ENCODE measurements at regions not wholly inside any gene's neighbourhood (a gene's known extent, or its start where the extent isn't known, plus 50 kb on each side); places are given as distances from the start of the nearest gene placed in this dataset.
"Not testable (repeated sequence)": the region's sequence is repeated elsewhere in the genome, so short reads cannot be mapped to it uniquely, and the experiment has no call there.

DNA sequence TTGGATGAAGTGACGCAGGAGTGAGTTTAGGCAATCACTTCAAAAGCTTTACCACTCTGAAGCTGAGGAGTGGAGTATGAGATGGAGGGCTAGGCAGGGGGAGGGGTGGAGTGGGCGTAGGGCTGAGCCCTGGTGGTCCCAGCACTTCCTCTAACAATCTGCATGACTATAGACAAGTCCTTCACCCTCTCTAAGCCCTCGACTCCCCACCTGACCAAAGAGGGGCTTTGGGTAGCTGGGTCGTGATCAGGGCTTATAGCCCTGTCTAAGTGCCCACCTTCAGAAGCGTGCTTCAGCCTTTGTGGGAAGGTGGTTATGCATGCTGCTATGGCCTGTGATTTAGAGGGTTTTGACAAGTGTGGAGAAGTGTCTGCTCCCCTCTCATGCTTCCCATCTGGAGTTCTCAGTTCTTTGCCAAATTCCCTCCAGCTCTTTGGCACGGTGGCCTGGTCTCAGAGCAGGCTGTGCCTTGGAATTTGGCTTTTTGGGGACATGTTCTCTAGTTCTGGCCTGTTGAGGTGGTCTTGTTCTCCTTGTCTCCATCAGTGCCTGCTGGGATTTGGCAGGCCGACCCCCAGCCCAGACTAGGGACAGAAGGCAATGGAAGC, 53.0 kb downstream of the ACTBL2 start:
- in situ Hi-C loops (cut with MboI; ENCODE audit: low sequenced_read_pairs) = no loop called here
- Histone ChIP-seq H3K27me3 (ENCODE audit: low read depth) (no peaks in the 10 kb centered on the region), H3K36me3 (replicated peaks) (no peaks in the 10 kb centered on the region), H3K4me1 (no peaks in the 10 kb centered on the region), H3K4me3 (no peak overlapping the region), H3K9me3 (no peaks in the 10 kb centered on the region)
- no peak for DNase-seq (ENCODE audit: low spot score in 2 of 2)

DNA sequence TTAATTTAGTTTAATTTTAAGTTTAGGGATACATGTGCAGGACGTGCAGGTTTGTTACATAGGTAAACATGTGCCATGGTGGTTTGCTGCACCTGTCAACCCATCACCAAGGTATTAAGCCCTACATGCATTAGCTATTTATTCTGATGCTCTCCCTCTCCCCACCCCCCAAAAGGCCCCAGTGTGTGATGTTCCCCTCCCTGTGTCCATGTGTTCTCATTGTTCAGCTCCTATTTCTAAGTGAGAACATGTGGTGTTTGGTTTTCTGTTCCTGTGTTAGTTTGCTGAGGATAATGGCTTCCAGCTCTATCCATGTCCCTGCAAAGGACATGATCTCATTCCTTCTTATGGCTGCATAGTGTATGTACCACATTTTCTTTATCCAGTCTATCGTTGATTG, 53.6 kb downstream of the ACTBL2 start:
- H3K27me3 ChIP-seq (ENCODE audit: low read depth); H3K4me1 ChIP-seq; H3K4me3 ChIP-seq; DNase-seq (ENCODE audit: low spot score in 2 of 2); H3K36me3 ChIP-seq (replicated peaks); H3K9me3 ChIP-seq; in situ Hi-C loops (cut with MboI; ENCODE audit: low sequenced_read_pairs): not testable (repeated sequence)

DNA sequence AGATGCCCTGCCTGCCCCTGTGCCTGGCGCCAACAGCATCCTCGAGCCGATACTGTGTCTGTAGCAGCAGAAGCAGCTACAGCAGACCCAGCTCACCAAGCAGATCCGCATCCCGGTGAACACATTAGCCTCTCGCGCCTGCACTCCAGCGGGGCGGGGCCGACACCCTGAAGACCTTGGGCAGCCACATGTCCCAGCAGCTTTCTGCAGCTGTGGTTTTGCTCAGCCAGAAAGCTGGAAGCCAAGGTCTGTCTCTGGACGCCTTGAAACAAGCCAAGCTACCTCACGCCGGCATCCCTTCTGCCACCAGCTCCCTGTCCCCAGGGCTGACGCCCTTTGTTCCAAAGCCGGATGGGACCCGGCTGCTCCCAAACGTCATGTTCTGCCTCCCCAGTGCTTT, 59.6 kb downstream of the ACTBL2 start:
- in situ Hi-C loops (cut with MboI; ENCODE audit: low sequenced_read_pairs) = no loop called here
- Histone ChIP-seq H3K27me3 (ENCODE audit: low read depth) (no peaks in the 10 kb centered on the region), H3K4me3 (no peak overlapping the region), H3K36me3 (replicated peaks) (no peaks in the 10 kb centered on the region), H3K4me1 (no peaks in the 10 kb centered on the region), H3K9me3 (no peaks in the 10 kb centered on the region)
- DNase-seq (ENCODE audit: low spot score in 2 of 2) = no peak

GRCh38 chr5:57422341-57422740, 60.3 kb downstream of the ACTBL2 start:
- DNase-seq (ENCODE audit: low spot score in 2 of 2) = no peak
- in situ Hi-C loops (cut with MboI; ENCODE audit: low sequenced_read_pairs) = no loop called here
- no peaks in the 10 kb centered on the region for H3K9me3 ChIP-seq

DNA sequence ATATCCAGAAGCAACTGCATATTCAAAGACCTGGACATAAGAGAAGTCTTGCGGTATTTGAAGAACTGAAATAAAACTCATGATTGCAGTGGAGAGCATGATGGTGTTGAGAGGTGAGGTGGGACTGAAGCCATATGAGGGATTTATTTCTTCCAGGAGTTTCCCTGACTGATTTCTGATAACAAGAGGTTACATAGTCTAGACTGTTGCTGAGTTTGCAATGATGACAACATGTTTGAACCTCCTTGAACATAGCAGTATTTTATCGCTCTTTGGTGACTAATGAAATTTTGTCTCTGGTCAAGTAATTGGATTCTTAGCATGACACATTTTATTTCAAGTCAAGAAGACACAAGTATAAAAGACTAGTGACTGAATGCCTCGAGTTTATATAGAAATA, 61.8 kb downstream of the ACTBL2 start:
- H3K36me3 ChIP-seq (replicated peaks) = no peaks in the 10 kb centered on the region
- no peaks in the 10 kb centered on the region for H3K27me3 ChIP-seq (ENCODE audit: low read depth)
- DNase-seq (ENCODE audit: low spot score in 2 of 2) = no peak
- H3K4me1 ChIP-seq = no peaks in the 10 kb centered on the region
- H3K4me3 ChIP-seq = no peak overlapping the region
- no peaks in the 10 kb centered on the region for H3K9me3 ChIP-seq
- in situ Hi-C loops (cut with MboI; ENCODE audit: low sequenced_read_pairs) = no loop called here

More at GRCh38 chr5:57422341-57422740, 60.3 kb downstream of the ACTBL2 start:
- no peaks in the 10 kb centered on the region for H3K36me3 ChIP-seq (replicated peaks)
- H3K4me3 ChIP-seq = no peak overlapping the region
- no peaks in the 10 kb centered on the region for H3K4me1 ChIP-seq
- no peaks in the 10 kb centered on the region for H3K27me3 ChIP-seq (ENCODE audit: low read depth)

GRCh38 chr5:57417971-57418370, 64.6 kb downstream of the ACTBL2 start:
- H3K27me3 ChIP-seq (ENCODE audit: low read depth) = no peaks in the 10 kb centered on the region
- H3K9me3 ChIP-seq = no peaks in the 10 kb centered on the region
- no peaks in the 10 kb centered on the region for H3K36me3 ChIP-seq (replicated peaks)
- H3K4me3 ChIP-seq = no peak overlapping the region
- in situ Hi-C loops (cut with MboI; ENCODE audit: low sequenced_read_pairs) = no loop called here
- no peaks in the 10 kb centered on the region for H3K4me1 ChIP-seq
- no peak for DNase-seq (ENCODE audit: low spot score in 2 of 2)

DNA sequence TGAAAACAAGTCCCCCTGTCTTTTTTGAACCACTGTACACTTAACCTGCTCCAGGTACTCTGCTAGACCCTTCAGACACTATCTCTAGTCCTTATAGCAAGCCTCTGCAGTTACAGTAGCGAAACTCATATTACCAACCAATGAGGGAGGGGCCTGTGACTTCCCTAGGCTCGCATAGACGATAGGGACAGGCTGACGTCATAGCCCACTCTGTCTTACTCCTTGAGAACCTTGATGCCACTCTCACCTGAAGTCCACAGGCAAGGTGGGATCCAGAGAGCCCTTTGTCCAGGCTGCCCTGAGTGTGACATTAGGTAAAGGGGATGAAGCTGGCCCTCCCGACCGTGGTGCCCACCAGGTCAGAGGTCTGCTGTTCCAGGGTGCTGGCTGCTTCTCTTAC, 65.3 kb downstream of the ACTBL2 start:
- no peaks in the 10 kb centered on the region for H3K36me3 ChIP-seq (replicated peaks)
- H3K27me3 ChIP-seq (ENCODE audit: low read depth) = no peaks in the 10 kb centered on the region
- no peak for DNase-seq (ENCODE audit: low spot score in 2 of 2)
- H3K4me3 ChIP-seq = no peak overlapping the region
- no peaks in the 10 kb centered on the region for H3K4me1 ChIP-seq
- in situ Hi-C loops (cut with MboI; ENCODE audit: low sequenced_read_pairs) = no loop called here
- H3K9me3 ChIP-seq = no peaks in the 10 kb centered on the region

GRCh38 chr5:57416278-57416994, 66.2 kb downstream of the ACTBL2 start:
- Histone ChIP-seq H3K9me3 (no peaks in the 10 kb centered on the region), H3K27me3 (ENCODE audit: low read depth) (no peaks in the 10 kb centered on the region), H3K4me1 (no peaks in the 10 kb centered on the region), H3K4me3 (no peak overlapping the region), H3K36me3 (replicated peaks) (no peaks in the 10 kb centered on the region)
- DNase-seq (ENCODE audit: low spot score in 2 of 2) = no peak
- in situ Hi-C loops (cut with MboI; ENCODE audit: low sequenced_read_pairs) = no loop called here

DNA sequence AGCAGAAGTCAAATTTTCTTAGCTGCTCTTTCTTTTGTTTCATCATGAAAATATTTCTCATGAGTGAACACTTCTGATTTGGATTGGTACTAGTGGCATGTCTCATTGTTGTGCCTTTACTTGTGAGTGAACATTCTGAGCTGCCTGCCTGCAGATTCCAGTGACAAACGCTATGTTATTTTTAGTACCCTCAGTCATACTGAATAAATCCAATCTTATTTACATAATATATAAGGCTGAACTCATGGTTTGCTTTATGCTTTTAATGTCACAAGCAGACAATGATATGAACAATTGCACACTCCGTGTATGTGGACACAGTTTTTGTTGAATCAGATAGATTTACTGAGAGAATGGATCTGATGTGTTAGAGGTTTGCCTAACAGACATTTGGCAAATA, 67.8 kb downstream of the ACTBL2 start:
- no peaks in the 10 kb centered on the region for H3K4me1 ChIP-seq
- no peaks in the 10 kb centered on the region for H3K9me3 ChIP-seq
- H3K4me3 ChIP-seq = no peak overlapping the region
- H3K36me3 ChIP-seq (replicated peaks) = no peaks in the 10 kb centered on the region
- in situ Hi-C loops (cut with MboI; ENCODE audit: low sequenced_read_pairs) = no loop called here
- DNase-seq (ENCODE audit: low spot score in 2 of 2) = no peak
- H3K27me3 ChIP-seq (ENCODE audit: low read depth) = no peaks in the 10 kb centered on the region

DNA sequence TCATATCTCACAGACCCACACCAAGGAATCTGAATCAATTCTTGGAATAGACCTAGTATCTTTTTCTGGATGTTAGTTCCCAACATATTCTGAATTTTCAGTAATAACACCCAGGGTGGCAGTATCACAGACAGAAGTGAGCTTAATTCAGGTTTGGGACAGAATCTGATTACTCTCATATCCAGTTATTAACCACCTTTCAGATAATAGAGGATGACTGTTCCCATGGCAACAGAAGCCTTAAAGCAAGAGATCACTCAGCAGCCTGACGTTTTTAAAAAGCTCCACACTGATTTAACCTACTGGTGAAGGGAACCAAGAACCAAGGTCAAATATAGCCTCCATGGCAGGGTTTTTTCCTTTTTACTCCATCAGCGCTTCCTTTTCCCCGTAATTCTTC, 68.4 kb downstream of the ACTBL2 start:
- in situ Hi-C loops (cut with MboI; ENCODE audit: low sequenced_read_pairs) = no loop called here
- no peak for DNase-seq (ENCODE audit: low spot score in 2 of 2)
- Histone ChIP-seq H3K36me3 (replicated peaks) (no peaks in the 10 kb centered on the region), H3K9me3 (no peaks in the 10 kb centered on the region), H3K27me3 (ENCODE audit: low read depth) (no peaks in the 10 kb centered on the region), H3K4me1 (no peaks in the 10 kb centered on the region), H3K4me3 (no peak overlapping the region)

DNA sequence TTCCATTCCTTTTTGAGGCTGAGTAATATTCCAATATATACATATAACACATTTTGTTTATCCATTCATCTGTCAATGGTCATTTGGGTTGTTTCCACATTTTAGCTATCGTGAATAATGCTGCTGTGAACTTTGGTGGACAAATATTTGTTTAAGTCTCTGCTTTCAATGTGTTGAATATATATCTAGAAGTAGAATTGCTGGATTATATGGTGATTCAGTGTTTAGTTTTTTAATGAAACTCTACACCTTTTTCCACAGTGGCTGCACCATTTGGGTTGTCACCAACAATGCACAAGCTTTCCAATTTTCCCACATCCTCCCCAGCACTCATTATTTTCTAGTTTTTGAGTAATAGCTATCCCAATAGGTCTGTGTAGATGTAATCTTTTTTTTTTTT, 69.5 kb downstream of the ACTBL2 start:
- no peak for DNase-seq (ENCODE audit: low spot score in 2 of 2)
- no peaks in the 10 kb centered on the region for H3K4me1 ChIP-seq

DNA sequence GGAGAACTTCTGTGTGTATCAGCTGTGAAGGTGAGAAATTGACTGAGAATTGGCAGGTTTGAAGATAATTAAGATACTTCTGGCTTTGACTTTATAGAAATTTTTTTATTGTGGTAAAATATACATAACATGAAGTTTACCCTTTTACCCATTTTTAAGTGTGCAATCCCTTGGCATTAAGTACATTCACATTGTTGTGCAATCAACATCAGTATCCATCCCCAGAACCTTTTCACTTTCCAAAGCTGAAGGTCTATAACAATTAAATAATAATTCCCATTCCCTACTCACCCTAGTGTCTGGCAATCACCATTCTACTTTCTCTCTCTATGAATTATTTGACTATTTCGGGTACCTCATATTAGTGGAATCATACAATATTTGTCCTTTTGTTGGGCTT, 69.9 kb downstream of the ACTBL2 start:
- Histone ChIP-seq H3K4me3 (no peak overlapping the region), H3K36me3 (replicated peaks) (no peaks in the 10 kb centered on the region), H3K4me1 (no peaks in the 10 kb centered on the region), H3K9me3 (no peaks in the 10 kb centered on the region), H3K27me3 (ENCODE audit: low read depth) (no peaks in the 10 kb centered on the region)
- no peak for DNase-seq (ENCODE audit: low spot score in 2 of 2)
- in situ Hi-C loops (cut with MboI; ENCODE audit: low sequenced_read_pairs) = no loop called here

More for the DNA sequence above, 69.5 kb downstream of the ACTBL2 start:
- H3K27me3 ChIP-seq (ENCODE audit: low read depth) = no peaks in the 10 kb centered on the region
- in situ Hi-C loops (cut with MboI; ENCODE audit: low sequenced_read_pairs) = no loop called here
- no peaks in the 10 kb centered on the region for H3K9me3 ChIP-seq
- no peak overlapping the region for H3K4me3 ChIP-seq
- no peaks in the 10 kb centered on the region for H3K36me3 ChIP-seq (replicated peaks)

- Histone ChIP-seq H3K4me1 (no peaks in the 10 kb centered on the region), H3K27me3 (ENCODE audit: low read depth) (no peaks in the 10 kb centered on the region), H3K9me3 (no peaks in the 10 kb centered on the region), H3K36me3 (replicated peaks) (no peaks in the 10 kb centered on the region), H3K4me3 (no peak overlapping the region)
- DNase-seq (ENCODE audit: low spot score in 2 of 2) = no peak
- in situ Hi-C loops (cut with MboI; ENCODE audit: low sequenced_read_pairs) = no loop called here
These were observed 70.6 kb downstream of the ACTBL2 start for GRCh38 chr5:57411982-57412381.

DNA sequence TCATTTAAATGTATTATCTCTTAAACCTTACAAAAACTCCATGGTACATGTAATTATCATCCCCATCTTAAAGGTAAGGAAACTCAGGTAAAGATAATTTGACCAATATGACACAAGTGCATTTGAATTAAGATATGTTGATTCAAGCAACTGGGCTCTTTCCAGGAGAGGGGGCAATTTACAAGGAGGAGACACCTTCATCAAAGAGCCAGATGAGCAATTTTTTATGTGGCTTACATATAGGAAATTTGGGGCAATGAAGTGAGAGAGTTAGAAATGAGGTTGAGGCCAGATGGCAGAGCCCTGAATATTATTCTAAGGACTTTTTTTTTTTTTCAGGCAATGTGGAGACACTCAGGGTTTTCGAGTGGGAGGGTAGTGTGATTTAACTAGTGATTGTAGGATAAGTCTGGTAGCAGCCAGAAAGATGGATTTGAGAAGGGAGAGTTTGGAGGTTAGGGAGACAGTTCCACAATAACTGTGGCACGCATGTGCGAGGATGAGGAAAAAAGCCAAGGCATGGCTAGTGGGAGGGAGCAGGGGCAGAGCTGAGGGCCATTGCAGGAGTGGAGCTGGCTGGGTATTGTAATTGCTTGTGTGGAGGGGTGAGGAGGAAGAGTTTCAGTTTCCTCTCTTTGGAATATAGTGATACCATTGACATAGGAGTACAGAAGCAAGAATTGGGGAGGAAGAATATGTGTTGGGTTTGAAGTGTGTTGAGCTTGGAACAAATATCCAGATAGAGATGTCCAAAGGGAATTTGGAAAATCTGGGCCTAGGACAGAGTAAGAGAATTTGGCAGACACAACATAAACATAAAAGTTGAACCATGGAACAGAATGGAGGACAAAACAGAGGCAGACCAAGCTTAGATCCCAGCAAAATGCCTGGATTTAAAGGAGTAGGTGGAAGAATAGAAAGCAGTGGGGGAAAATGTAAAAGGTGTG, 72.0 kb downstream of the ACTBL2 start:
- Histone ChIP-seq H3K27me3 (ENCODE audit: low read depth) (no peaks in the 10 kb centered on the region), H3K4me3 (no peak overlapping the region), H3K9me3 (no peaks in the 10 kb centered on the region), H3K4me1 (no peaks in the 10 kb centered on the region), H3K36me3 (replicated peaks) (no peaks in the 10 kb centered on the region)
- no peak for DNase-seq (ENCODE audit: low spot score in 2 of 2)
- in situ Hi-C loops (cut with MboI; ENCODE audit: low sequenced_read_pairs) = no loop called here
